ENCODE measurements at regions not wholly inside any gene's neighbourhood (a gene's known extent, or its start where the extent isn't known, plus 50 kb on each side); places are given as distances from the start of the nearest gene placed in this dataset.

- Histone ChIP-seq H3K36me3 (no peaks in the 10 kb centered on the region), H3K4me1 (no peaks in the 10 kb centered on the region), H3K27me3 (no peaks in the 10 kb centered on the region), H3K4me3 (no peak overlapping the region), H3K27ac (no peak overlapping the region), H3K9me3 (no peaks in the 10 kb centered on the region)
- intact Hi-C loops (cut with DNase I; ENCODE audit: low total_unique reads) = no loop called here
- no peak for DNase-seq
- TF ChIP-seq CTCF (IDR thresholded peaks at IDR 0.05) (no peak), POLR2A (IDR thresholded peaks at IDR 0.05) (no peak)
Observed at GRCh38 chr13:105255472-105255871, 1280.0 kb downstream of the EFNB2 start.

- Histone ChIP-seq H3K4me3 (no peak overlapping the region), H3K4me1 (no peaks in the 10 kb centered on the region), H3K27ac (no peak overlapping the region), H3K36me3 (no peaks in the 10 kb centered on the region), H3K27me3 (no peaks in the 10 kb centered on the region), H3K9me3 (no peaks in the 10 kb centered on the region)
- DNase-seq = no peak
- intact Hi-C loops (cut with DNase I; ENCODE audit: low total_unique reads) = no loop called here
- no peak for TF ChIP-seq POLR2A (IDR thresholded peaks at IDR 0.05)
- TF ChIP-seq CTCF (IDR thresholded peaks at IDR 0.05) = no peak
Observed at GRCh38 chr13:105251293-105251692, 1284.2 kb downstream of the EFNB2 start.

DNA sequence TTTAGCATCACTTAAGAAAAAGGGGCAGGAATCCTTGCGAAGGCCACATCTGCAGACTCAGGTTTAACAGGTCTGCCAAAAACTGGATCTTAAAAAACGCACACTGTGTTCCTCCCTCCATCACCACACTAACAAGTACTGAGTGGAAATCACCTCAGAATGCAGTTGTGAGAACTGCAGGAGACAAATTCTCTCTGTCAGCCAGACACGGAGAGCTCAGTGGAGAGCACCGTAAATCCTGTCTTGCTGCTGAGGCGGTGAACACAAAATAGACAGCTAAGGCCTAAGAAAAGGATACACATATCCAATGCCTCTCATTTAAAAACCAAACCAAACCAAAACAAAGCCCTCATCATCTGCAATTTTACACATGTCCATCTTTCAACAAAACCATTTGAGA lies 1287.6 kb downstream of the EFNB2 start:
- no peaks in the 10 kb centered on the region for H3K4me1 ChIP-seq

GRCh38 chr13:105240371-105240770 lies 1295.1 kb downstream of the EFNB2 start:
- no peaks in the 10 kb centered on the region for H3K4me1 ChIP-seq
- no peaks in the 10 kb centered on the region for H3K36me3 ChIP-seq
- H3K27me3 ChIP-seq = no peaks in the 10 kb centered on the region
- no peak for DNase-seq
- no peaks in the 10 kb centered on the region for H3K9me3 ChIP-seq
- intact Hi-C loops (cut with DNase I; ENCODE audit: low total_unique reads) = no loop called here
- TF ChIP-seq CTCF (IDR thresholded peaks at IDR 0.05) = no peak
- TF ChIP-seq POLR2A (IDR thresholded peaks at IDR 0.05) = no peak
- H3K4me3 ChIP-seq = no peak overlapping the region
- no peak overlapping the region for H3K27ac ChIP-seq

More for the DNA sequence above, 1287.6 kb downstream of the EFNB2 start:
- intact Hi-C loops (cut with DNase I; ENCODE audit: low total_unique reads) = no loop called here
- no peaks in the 10 kb centered on the region for H3K36me3 ChIP-seq
- DNase-seq = no peak
- no peaks in the 10 kb centered on the region for H3K9me3 ChIP-seq
- H3K27me3 ChIP-seq = no peaks in the 10 kb centered on the region
- TF ChIP-seq CTCF (IDR thresholded peaks at IDR 0.05) = no peak
- TF ChIP-seq POLR2A (IDR thresholded peaks at IDR 0.05) = no peak
- no peak overlapping the region for H3K27ac ChIP-seq
- no peak overlapping the region for H3K4me3 ChIP-seq

DNA sequence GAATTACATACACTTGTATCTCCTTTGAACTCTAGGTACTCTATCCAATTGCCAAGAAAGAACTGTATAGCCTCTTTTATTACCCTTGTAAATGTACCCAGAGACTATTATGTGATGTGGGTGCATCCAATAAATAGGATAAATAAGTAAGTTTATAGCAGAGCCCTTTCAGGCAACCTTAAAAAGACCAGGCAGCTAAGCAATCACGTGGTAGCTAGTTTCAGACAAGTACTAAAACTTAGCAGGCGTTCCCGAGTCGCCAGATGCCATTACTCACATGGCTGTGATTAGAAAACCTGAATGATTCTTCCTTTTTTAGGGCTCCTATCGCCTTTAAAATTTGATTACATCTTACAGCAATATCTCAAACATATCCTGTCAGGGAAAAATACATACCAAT lies 1303.0 kb downstream of the EFNB2 start:
- H3K4me1 ChIP-seq = no peaks in the 10 kb centered on the region
- H3K27me3 ChIP-seq = no peaks in the 10 kb centered on the region
- H3K9me3 ChIP-seq = no peaks in the 10 kb centered on the region
- TF ChIP-seq POLR2A (IDR thresholded peaks at IDR 0.05) = no peak
- TF ChIP-seq CTCF (IDR thresholded peaks at IDR 0.05) = no peak
- DNase-seq = no peak
- no peak overlapping the region for H3K27ac ChIP-seq
- no peak overlapping the region for H3K4me3 ChIP-seq
- H3K36me3 ChIP-seq = no peaks in the 10 kb centered on the region
- intact Hi-C loops (cut with DNase I; ENCODE audit: low total_unique reads) = no loop called here
